ENCODE measurements at regions not wholly inside any gene's neighbourhood (a gene's known extent, or its start where the extent isn't known, plus 50 kb on each side); places are given as distances from the start of the nearest gene placed in this dataset.
"Not testable (repeated sequence)": the region's sequence is repeated elsewhere in the genome, so short reads cannot be mapped to it uniquely, and the experiment has no call there.

DNA sequence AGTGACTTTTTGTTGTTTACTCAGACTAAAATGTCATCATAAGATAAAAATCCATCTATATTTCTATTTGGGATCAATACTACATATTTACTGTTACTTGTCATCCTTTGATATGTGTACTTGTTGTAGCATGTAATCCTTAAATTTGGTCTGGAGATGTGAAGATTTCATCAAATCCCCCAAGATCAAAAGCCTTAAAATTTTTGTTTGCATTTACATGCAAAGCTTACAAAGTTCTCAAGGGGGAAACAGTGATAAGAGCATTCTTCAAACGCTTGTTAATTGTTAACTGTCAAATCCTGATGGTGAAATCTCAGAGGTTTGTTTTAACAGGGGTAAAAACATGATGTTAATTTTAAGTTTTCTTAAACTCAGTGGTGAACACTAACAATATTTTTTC lies 84.9 kb upstream of the SKAP2 start:
- no peak overlapping the region for H3K4me3 ChIP-seq
- intact Hi-C loops (cut with DNase I): no loop called here
- no peaks in the 10 kb centered on the region for H3K4me1 ChIP-seq
- H3K36me3 ChIP-seq: no peaks in the 10 kb centered on the region
- TF ChIP-seq, protein P1, sequence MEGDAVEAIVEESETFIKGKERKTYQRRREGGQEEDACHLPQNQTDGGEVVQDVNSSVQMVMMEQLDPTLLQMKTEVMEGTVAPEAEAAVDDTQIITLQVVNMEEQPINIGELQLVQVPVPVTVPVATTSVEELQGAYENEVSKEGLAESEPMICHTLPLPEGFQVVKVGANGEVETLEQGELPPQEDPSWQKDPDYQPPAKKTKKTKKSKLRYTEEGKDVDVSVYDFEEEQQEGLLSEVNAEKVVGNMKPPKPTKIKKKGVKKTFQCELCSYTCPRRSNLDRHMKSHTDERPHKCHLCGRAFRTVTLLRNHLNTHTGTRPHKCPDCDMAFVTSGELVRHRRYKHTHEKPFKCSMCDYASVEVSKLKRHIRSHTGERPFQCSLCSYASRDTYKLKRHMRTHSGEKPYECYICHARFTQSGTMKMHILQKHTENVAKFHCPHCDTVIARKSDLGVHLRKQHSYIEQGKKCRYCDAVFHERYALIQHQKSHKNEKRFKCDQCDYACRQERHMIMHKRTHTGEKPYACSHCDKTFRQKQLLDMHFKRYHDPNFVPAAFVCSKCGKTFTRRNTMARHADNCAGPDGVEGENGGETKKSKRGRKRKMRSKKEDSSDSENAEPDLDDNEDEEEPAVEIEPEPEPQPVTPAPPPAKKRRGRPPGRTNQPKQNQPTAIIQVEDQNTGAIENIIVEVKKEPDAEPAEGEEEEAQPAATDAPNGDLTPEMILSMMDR (IDR thresholded peaks at IDR 0.05): no peak
- TF ChIP-seq POLR2A (IDR thresholded peaks at IDR 0.05) (no peak), POLR2AphosphoS5 (IDR thresholded peaks at IDR 0.05; ENCODE audit: insufficient read depth in 1 of 2, low read depth in 1 of 2) (no peak)
- no peak overlapping the region for H3K27ac ChIP-seq
- DNase-seq (ENCODE audit: extremely low spot score in 2 of 2): no peak
- no peaks in the 10 kb centered on the region for H3K9me3 ChIP-seq
- H3K27me3 ChIP-seq: no peaks in the 10 kb centered on the region

DNA sequence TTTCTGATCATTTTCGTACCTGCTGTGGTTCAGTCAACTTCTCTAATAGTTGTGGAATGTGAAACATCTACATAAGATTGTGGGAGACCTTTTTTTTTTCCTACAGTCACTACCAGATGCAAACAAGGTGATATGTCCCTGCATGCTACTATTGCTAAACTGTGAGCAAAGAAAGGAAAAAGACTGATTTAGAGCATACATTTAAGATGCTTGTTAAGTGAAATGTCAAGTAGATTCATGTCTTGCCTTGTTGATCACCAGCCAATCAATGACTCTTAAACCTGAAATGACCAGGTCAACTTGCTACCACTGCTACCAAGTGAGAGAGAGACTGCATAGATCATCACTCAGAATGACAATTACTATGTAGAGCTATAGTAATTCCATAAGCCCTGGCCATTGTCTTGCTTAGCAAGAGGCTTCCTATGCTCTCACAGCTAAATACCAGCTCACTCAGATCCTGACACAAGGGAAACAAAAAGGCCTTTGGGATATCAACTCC lies 84.3 kb upstream of the SKAP2 start:
- Histone ChIP-seq H3K9me3 (no peaks in the 10 kb centered on the region), H3K36me3 (no peaks in the 10 kb centered on the region), H3K27me3 (no peaks in the 10 kb centered on the region), H3K27ac (no peak overlapping the region), H3K4me3 (no peak overlapping the region), H3K4me1 (no peaks in the 10 kb centered on the region)
- intact Hi-C loops (cut with DNase I): no loop called here
- TF ChIP-seq POLR2AphosphoS5 (IDR thresholded peaks at IDR 0.05; ENCODE audit: insufficient read depth in 1 of 2, low read depth in 1 of 2) (no peak), POLR2A (IDR thresholded peaks at IDR 0.05) (no peak)
- TF ChIP-seq, protein P1 (IDR thresholded peaks at IDR 0.05): no peak
- DNase-seq (ENCODE audit: extremely low spot score in 2 of 2): no peak

DNA sequence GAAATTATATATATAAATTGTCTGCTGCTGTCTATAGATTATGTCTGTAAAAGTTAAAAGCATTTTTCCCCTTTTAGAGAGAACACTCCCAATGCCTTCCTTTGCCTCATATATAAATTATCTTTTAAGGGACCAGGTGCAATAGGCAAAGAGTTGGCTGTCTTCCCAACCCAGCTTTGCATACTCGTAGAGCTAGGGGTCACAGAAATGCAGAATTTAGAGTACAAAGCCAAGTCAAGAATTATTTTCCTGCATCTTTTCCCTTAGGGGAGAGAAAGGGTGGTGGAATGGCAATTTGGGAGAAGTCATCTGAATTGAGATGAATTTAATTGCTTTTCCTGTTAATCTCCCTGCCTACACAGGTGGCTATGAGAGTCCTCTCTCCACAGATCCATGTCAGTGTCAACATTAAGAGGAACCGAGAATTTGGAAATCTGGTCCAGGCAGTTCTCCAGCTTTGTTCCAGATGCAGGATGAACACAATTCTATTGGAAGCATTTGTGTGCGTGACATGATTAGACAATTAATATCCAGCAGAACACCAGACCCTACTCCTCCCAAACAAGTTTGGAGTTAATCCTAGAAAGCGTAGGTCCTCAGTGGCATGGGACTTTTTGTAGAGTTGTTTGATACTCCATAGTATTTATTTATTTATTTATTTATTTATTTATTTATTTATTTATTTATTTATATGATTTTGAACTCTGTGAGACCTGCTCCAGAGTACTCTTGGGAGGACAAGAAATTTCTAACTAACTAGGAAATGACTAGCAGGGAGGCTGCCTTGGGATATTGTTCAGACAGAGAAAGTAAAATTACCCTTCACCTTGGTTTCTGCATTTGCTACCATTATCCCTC lies 80.3 kb upstream of the SKAP2 start:
- no peaks in the 10 kb centered on the region for H3K36me3 ChIP-seq
- DNase-seq (ENCODE audit: extremely low spot score in 2 of 2): no peak
- no peak overlapping the region for H3K4me3 ChIP-seq
- intact Hi-C loops (cut with DNase I): no loop called here
- no peak overlapping the region for H3K27ac ChIP-seq
- H3K9me3 ChIP-seq: no peaks in the 10 kb centered on the region
- no peaks in the 10 kb centered on the region for H3K27me3 ChIP-seq
- no peaks in the 10 kb centered on the region for H3K4me1 ChIP-seq
- TF ChIP-seq POLR2AphosphoS5 (IDR thresholded peaks at IDR 0.05; ENCODE audit: insufficient read depth in 1 of 2, low read depth in 1 of 2): no peak
- no peak for TF ChIP-seq POLR2A (IDR thresholded peaks at IDR 0.05)
- TF ChIP-seq, protein P1 (IDR thresholded peaks at IDR 0.05): no peak

DNA sequence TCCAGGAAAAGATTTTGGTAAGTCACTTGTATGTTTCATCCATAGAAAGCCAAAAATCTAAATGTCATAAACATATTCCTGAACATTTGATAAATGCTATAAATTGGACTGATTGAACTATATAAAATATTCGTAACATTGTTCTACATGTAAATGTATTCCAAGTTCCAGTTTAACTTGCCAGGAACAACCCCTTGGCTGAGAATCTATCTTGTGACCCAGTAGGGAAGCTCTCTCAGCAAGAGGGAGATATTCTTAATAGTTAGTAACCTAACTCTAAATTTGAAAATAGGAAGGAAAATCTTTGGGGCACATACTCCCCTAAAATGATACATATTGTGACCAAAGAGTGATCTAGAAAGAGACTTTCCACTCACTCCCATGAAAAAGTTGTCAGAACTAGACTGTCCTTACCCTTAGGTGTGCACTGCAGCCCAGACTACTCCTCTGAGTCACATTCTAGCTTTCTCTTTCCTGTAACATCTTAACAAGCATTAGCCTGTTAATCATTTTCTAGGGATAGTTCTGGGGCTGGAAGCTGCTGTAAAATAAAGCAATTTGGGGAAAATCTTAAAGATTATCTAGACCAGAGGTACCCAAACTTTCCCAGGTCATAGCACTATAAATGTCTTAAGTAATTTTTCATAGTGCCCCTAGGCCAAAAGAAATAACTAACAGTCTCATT lies 73.7 kb upstream of the SKAP2 start:
- TF ChIP-seq POLR2AphosphoS5 (IDR thresholded peaks at IDR 0.05; ENCODE audit: insufficient read depth in 1 of 2, low read depth in 1 of 2): no peak
- no peaks in the 10 kb centered on the region for H3K27me3 ChIP-seq
- no peak overlapping the region for H3K27ac ChIP-seq
- no peaks in the 10 kb centered on the region for H3K4me1 ChIP-seq
- H3K9me3 ChIP-seq: no peaks in the 10 kb centered on the region
- H3K36me3 ChIP-seq: no peaks in the 10 kb centered on the region
- intact Hi-C loops (cut with DNase I): no loop called here
- DNase-seq (ENCODE audit: extremely low spot score in 2 of 2): no peak
- H3K4me3 ChIP-seq: no peak overlapping the region

DNA sequence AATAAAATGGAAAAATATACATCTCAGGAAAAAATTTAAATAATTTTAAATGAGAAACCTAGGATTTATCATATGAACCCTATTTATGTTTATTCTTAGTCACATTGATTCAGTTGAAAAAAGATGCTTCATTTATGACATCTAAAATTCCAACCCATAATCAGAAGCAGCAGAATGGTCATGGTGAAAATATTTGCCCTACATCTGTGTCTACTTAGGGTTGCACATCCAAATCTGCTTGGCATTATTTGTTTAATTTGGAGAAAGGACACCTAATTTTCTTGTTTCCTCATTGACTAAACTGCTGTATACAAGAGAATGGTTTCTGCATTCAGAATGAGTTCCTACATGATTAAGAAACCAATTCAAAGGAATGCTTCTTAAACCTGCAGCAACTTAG lies 72.9 kb upstream of the SKAP2 start:
- Histone ChIP-seq H3K9me3 (no peaks in the 10 kb centered on the region), H3K4me1 (no peaks in the 10 kb centered on the region), H3K27ac (no peak overlapping the region), H3K4me3 (no peak overlapping the region), H3K36me3 (no peaks in the 10 kb centered on the region), H3K27me3 (no peaks in the 10 kb centered on the region)
- no peak for DNase-seq (ENCODE audit: extremely low spot score in 2 of 2)
- TF ChIP-seq POLR2A (IDR thresholded peaks at IDR 0.05) (no peak), POLR2AphosphoS5 (IDR thresholded peaks at IDR 0.05; ENCODE audit: insufficient read depth in 1 of 2, low read depth in 1 of 2) (no peak)
- TF ChIP-seq, protein P1 (IDR thresholded peaks at IDR 0.05): no peak
- intact Hi-C loops (cut with DNase I): no loop called here

DNA sequence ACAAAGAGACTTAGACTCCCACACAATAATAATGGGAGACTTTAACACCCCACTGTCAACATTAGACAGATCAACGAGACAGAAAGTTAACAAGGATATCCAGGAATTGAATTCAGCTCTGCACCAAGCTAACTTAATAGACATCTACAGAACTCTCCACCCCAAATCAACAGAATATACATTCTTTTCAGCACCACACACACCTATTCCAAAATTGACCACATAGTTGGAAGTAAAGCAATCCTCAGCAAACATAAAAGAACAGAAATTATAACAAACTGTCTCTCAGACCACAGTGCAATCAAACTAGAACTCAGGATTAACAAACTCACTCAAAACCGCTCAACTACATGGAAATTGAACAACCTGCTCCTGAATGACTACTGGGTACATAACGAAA lies 68.2 kb upstream of the SKAP2 start:
- H3K4me1 ChIP-seq; DNase-seq (ENCODE audit: extremely low spot score in 2 of 2); H3K9me3 ChIP-seq; H3K4me3 ChIP-seq; H3K27ac ChIP-seq; H3K36me3 ChIP-seq; H3K27me3 ChIP-seq; intact Hi-C loops (cut with DNase I): not testable (repeated sequence)
